ENCODE measurements at regions not wholly inside any gene's neighbourhood (a gene's known extent, or its start where the extent isn't known, plus 50 kb on each side); places are given as distances from the start of the nearest gene placed in this dataset.

- TF ChIP-seq REST (IDR thresholded peaks at IDR 0.05; ENCODE audit: insufficient read depth in 1 of 2, low read depth in 2 of 2, low read length in 2 of 2) = no peak
- no peak for TF ChIP-seq TAF1 (IDR thresholded peaks at IDR 0.05; ENCODE audit: borderline replicate concordance, insufficient read depth, low read length)
- TF ChIP-seq FOXP2 (optimal IDR thresholded peaks at IDR 0.05; ENCODE audit: borderline replicate concordance, extremely low read depth, extremely low read length, insufficient read depth) = no peak
- no peak for TF ChIP-seq POLR2AphosphoS5 (IDR thresholded peaks at IDR 0.05; ENCODE audit: low read depth, low read length)
- TF ChIP-seq SIN3A (IDR thresholded peaks at IDR 0.05; ENCODE audit: borderline replicate concordance, insufficient read depth, low read length) = no peak
Measured at GRCh38 chr13:100860866-100861265, 186.3 kb upstream of the TMTC4 start.

GRCh38 chr13:100859861-100860260 lies 185.3 kb upstream of the TMTC4 start:
- TF ChIP-seq SIN3A (IDR thresholded peaks at IDR 0.05; ENCODE audit: borderline replicate concordance, insufficient read depth, low read length) = no peak
- no peak for TF ChIP-seq POLR2AphosphoS5 (IDR thresholded peaks at IDR 0.05; ENCODE audit: low read depth, low read length)
- no peak for TF ChIP-seq FOXP2 (optimal IDR thresholded peaks at IDR 0.05; ENCODE audit: borderline replicate concordance, extremely low read depth, extremely low read length, insufficient read depth)
- no peak for TF ChIP-seq TAF1 (IDR thresholded peaks at IDR 0.05; ENCODE audit: borderline replicate concordance, insufficient read depth, low read length)
- no peak for TF ChIP-seq REST (IDR thresholded peaks at IDR 0.05; ENCODE audit: insufficient read depth in 1 of 2, low read depth in 2 of 2, low read length in 2 of 2)

GRCh38 chr13:100855151-100855550 lies 180.6 kb upstream of the TMTC4 start:
- no peak for TF ChIP-seq REST (IDR thresholded peaks at IDR 0.05; ENCODE audit: insufficient read depth in 1 of 2, low read depth in 2 of 2, low read length in 2 of 2)
- TF ChIP-seq FOXP2 (optimal IDR thresholded peaks at IDR 0.05; ENCODE audit: borderline replicate concordance, extremely low read depth, extremely low read length, insufficient read depth) = no peak
- TF ChIP-seq POLR2AphosphoS5 (IDR thresholded peaks at IDR 0.05; ENCODE audit: low read depth, low read length) = no peak
- TF ChIP-seq SIN3A (IDR thresholded peaks at IDR 0.05; ENCODE audit: borderline replicate concordance, insufficient read depth, low read length) = no peak
- no peak for TF ChIP-seq TAF1 (IDR thresholded peaks at IDR 0.05; ENCODE audit: borderline replicate concordance, insufficient read depth, low read length)

GRCh38 chr13:100854006-100854405 lies 179.4 kb upstream of the TMTC4 start:
- TF ChIP-seq TAF1 (IDR thresholded peaks at IDR 0.05; ENCODE audit: borderline replicate concordance, insufficient read depth, low read length) (no peak), POLR2AphosphoS5 (IDR thresholded peaks at IDR 0.05; ENCODE audit: low read depth, low read length) (no peak)

- TF ChIP-seq TAF1 (IDR thresholded peaks at IDR 0.05; ENCODE audit: borderline replicate concordance, insufficient read depth, low read length) (no peak), SIN3A (IDR thresholded peaks at IDR 0.05; ENCODE audit: borderline replicate concordance, insufficient read depth, low read length) (no peak), FOXP2 (optimal IDR thresholded peaks at IDR 0.05; ENCODE audit: borderline replicate concordance, extremely low read depth, extremely low read length, insufficient read depth) (no peak), REST (IDR thresholded peaks at IDR 0.05; ENCODE audit: insufficient read depth in 1 of 2, low read depth in 2 of 2, low read length in 2 of 2) (no peak), POLR2AphosphoS5 (IDR thresholded peaks at IDR 0.05; ENCODE audit: low read depth, low read length) (no peak)
Measured at GRCh38 chr13:100853434-100853833, 178.8 kb upstream of the TMTC4 start.

All from PFSK-1 (cell line).